Breast epithelium (tissue), 3 donors: ENCODE measurements at regions not wholly inside any gene's neighbourhood (a gene's known extent, or its start where the extent isn't known, plus 50 kb on each side); places are given as distances from the start of the nearest gene placed in this dataset.

Experiments
- POLR2A ChIP-seq: fragments of 450-650 bp; IDR thresholded peaks from one replicate; pipeline ENCODE4 v1.6.1; 2016; ENCODE audit warnings: antibody characterized with exemption, mild to moderate bottlenecking, moderate library complexity
- POLR2AphosphoS5 ChIP-seq, 3 donors: sonication (generic); formaldehyde crosslinking; IDR thresholded peaks; one replicate each; pipeline ENCODE4 v1.6.1; 2017; ENCODE audit warnings: antibody characterized with exemption in 3 of 3

GRCh38 chr4:111963158-111963700 lies 182.0 kb upstream of the FAM241A start:
- no peak for TF ChIP-seq POLR2A
- no peak for TF ChIP-seq POLR2AphosphoS5 (IDR thresholded peaks at IDR 0.05)
